ENCODE measurements at regions not wholly inside any gene's neighbourhood (a gene's known extent, or its start where the extent isn't known, plus 50 kb on each side); places are given as distances from the start of the nearest gene placed in this dataset.
"Not testable (repeated sequence)": the region's sequence is repeated elsewhere in the genome, so short reads cannot be mapped to it uniquely, and the experiment has no call there.

GRCh38 chr6:27163834-27164233 is 83.7 kb upstream of the PRSS16 start:
- no peak for DNase-seq

GRCh38 chr6:27168108-27168507 is 79.4 kb upstream of the PRSS16 start:
- no peak for DNase-seq

- no peak for DNase-seq
Measured at GRCh38 chr6:27168586-27169443, 78.7 kb upstream of the PRSS16 start.

GRCh38 chr6:27172524-27173231 is 74.8 kb upstream of the PRSS16 start:
- not testable (repeated sequence) for DNase-seq

- not testable (repeated sequence) for DNase-seq
Measured at GRCh38 chr6:27173232-27173601, 74.3 kb upstream of the PRSS16 start.

GRCh38 chr6:27174958-27175357 is 72.5 kb upstream of the PRSS16 start:
- DNase-seq = no peak

- DNase-seq = peak; percentile 22
Measured at GRCh38 chr6:27176096-27176495, 71.4 kb upstream of the PRSS16 start.

- peak; percentile 76 for DNase-seq
Measured at GRCh38 chr6:27176523-27177484, 70.7 kb upstream of the PRSS16 start.

GRCh38 chr6:27177485-27178406 is 69.8 kb upstream of the PRSS16 start:
- DNase-seq = peak; percentile 71

- no peak for DNase-seq
Measured at GRCh38 chr6:27178407-27178730, 69.1 kb upstream of the PRSS16 start.

GRCh38 chr6:27178860-27179259 is 68.6 kb upstream of the PRSS16 start:
- DNase-seq = no peak

GRCh38 chr6:27183060-27183832 is 64.3 kb upstream of the PRSS16 start:
- DNase-seq = no peak

- DNase-seq = no peak
Measured at GRCh38 chr6:27187231-27188060, 60.1 kb upstream of the PRSS16 start.

- DNase-seq = peak; percentile 29
Measured at GRCh38 chr6:27188061-27188884, 59.2 kb upstream of the PRSS16 start.

GRCh38 chr6:27188885-27189418 is 58.5 kb upstream of the PRSS16 start:
- DNase-seq = peak; percentile 64

GRCh38 chr6:27190126-27190525 is 57.4 kb upstream of the PRSS16 start:
- DNase-seq = no peak

GRCh38 chr6:27194453-27194852 is 53.0 kb upstream of the PRSS16 start:
- DNase-seq = not testable (repeated sequence)

GRCh38 chr6:27195547-27195946 is 52.0 kb upstream of the PRSS16 start:
- DNase-seq = not testable (repeated sequence)

Data from central memory CD4-positive, alpha-beta T cell (primary cell).